OCI-LY7 (cell line): ENCODE measurements at regions not wholly inside any gene's neighbourhood (a gene's known extent, or its start where the extent isn't known, plus 50 kb on each side); places are given as distances from the start of the nearest gene placed in this dataset.

Source experiments
- BruUV-seq: library from RNA; stranded (reverse); fragments of 400-500 nt; replicated peaks from 2 replicates; lab custom pipeline; 2021; lab: Mats Ljungman, UMichigan
- CTCF ChIA-PET: fragments of 300-600 bp; sonication (Branson Sonifier 250); formaldehyde crosslinking; loops from one replicate; lab custom pipeline; 2022; ENCODE audit warnings: antibody characterized with exemption; ENCODE audit not compliant: unreplicated experiment; lab: Charles Lee
- POLR2A ChIA-PET: fragments of 300-600 bp; sonication (Branson Sonifier 250); formaldehyde crosslinking; loops from one replicate; lab custom pipeline; 2022; ENCODE audit warnings: antibody characterized with exemption; lab: Charles Lee
- DNase-seq: peaks from one replicate; pipeline ENCODE4 v3.0.0-alpha.2; 2015; ENCODE audit warnings: low spot score
- H2AFZ ChIP-seq: fragments of 200-600 bp; sonication (generic), shearing (Covaris generic); 2 replicates; pipeline ENCODE4 v1.6.1; 2014; ENCODE audit warnings: mild to moderate bottlenecking, antibody characterized with exemption, low read length, moderate library complexity
- H3K27ac ChIP-seq: fragments of 200-600 bp; sonication (generic); 2 replicates; pipeline ENCODE4 v1.5.1; 2014; ENCODE audit warnings: mixed run types, low read depth, mild to moderate bottlenecking, moderate library complexity, low read length, inconsistent platforms; ENCODE audit not compliant: poor library complexity, severe bottlenecking
- H3K36me3 ChIP-seq: fragments of 200-600 bp; sonication (generic); 2 replicates; pipeline ENCODE4 v1.6.1; 2014; ENCODE audit warnings: mild to moderate bottlenecking, antibody characterized with exemption, low read length, moderate library complexity, mixed read lengths; ENCODE audit not compliant: insufficient read depth
- H3K4me1 ChIP-seq: fragments of 200-600 bp; sonication (generic); 2 replicates; pipeline ENCODE4 v1.5.1; 2014; ENCODE audit warnings: mild to moderate bottlenecking, low read length; ENCODE audit not compliant: insufficient read depth, poor library complexity, severe bottlenecking
- H3K4me2 ChIP-seq: fragments of 200-600 bp; sonication (generic); 2 replicates; pipeline ENCODE4 v1.6.1; 2014; ENCODE audit warnings: mild to moderate bottlenecking, low read length
- H3K4me3 ChIP-seq: fragments of 200-600 bp; sonication (generic); 2 replicates; pipeline ENCODE4 v1.5.1; 2014; ENCODE audit warnings: mild to moderate bottlenecking, low read depth, low read length; ENCODE audit not compliant: poor library complexity, severe bottlenecking
- H3K79me2 ChIP-seq: fragments of 200-600 bp; sonication (generic); 2 replicates; pipeline ENCODE4 v1.6.1; 2016; ENCODE audit warnings: low read depth, mild to moderate bottlenecking, low read length, moderate library complexity, mixed read lengths; ENCODE audit not compliant: insufficient read depth
- H3K9me2 ChIP-seq: fragments of 200-600 bp; sonication (generic); 2 replicates; pipeline ENCODE4 v1.6.1; 2016; ENCODE audit warnings: mild to moderate bottlenecking, low read length, mixed read lengths; ENCODE audit not compliant: insufficient read depth
- H3K9me3 ChIP-seq: fragments of 200-600 bp; sonication (generic); 2 replicates; pipeline ENCODE4 v1.6.1; 2014; ENCODE audit warnings: mild to moderate bottlenecking, mixed run types, low read length, mixed read lengths
- H4K20me1 ChIP-seq: fragments of 200-600 bp; sonication (generic); 2 replicates; pipeline ENCODE4 v1.6.1; 2014; ENCODE audit warnings: mild to moderate bottlenecking, antibody characterized with exemption, low read length, moderate library complexity, mixed read lengths; ENCODE audit not compliant: insufficient read depth
- CTCF ChIP-seq: fragments of 200-600 bp; sonication (generic); conservative IDR thresholded peaks from 2 replicates; pipeline ENCODE4 v1.5.1; 2014; ENCODE audit warnings: mild to moderate bottlenecking, antibody characterized with exemption, low read length, moderate library complexity, mixed read lengths
- EZH2phosphoT487 ChIP-seq: fragments of 200-600 bp; sonication (generic); IDR thresholded peaks from 2 replicates; pipeline ENCODE4 v1.6.1; 2018; ENCODE audit warnings: low read depth, borderline replicate concordance, mild to moderate bottlenecking, mixed run types, antibody characterized with exemption, low read length, moderate library complexity, mixed read lengths
- intact Hi-C: fragments of 100-400 bp; cut with micrococcal nuclease; formaldehyde crosslinking; loops from one replicate; pipeline ENCODE4 v1.10.0; 2022; ENCODE audit not compliant: unreplicated experiment

DNA sequence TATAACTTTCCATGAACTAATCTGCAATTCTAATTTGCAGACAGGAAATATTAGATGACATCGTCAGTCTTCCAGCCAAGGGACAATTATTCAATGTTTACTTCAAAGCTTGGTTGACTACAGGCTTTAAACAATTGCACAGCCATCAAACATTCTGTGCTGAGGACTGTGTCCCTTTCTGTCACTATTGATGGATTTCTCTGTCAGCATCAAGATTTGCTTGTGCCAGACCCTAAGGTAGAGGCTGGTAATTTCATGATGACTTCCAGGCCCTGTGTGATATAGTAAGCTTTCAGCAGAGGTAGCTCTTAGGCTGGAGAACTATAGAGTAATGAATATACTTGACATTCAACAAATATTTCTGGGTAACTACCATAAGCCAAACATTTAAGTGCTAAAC lies 229.3 kb upstream of the ACTBL2 start:
- ChIA-PET CTCF (no interaction called here), POLR2A (interaction anchor here (0.5 kb wide), 1 partner anchor 15 kb away, joined by 8 read pairs; no protein-coding TSS in a partner anchor)
- H3K4me2 ChIP-seq: no peak overlapping the region
- H4K20me1 ChIP-seq: no peaks in the 10 kb centered on the region
- H3K36me3 ChIP-seq: no peaks in the 10 kb centered on the region
- H3K27ac ChIP-seq: no peak overlapping the region
- H2AFZ ChIP-seq: no peak overlapping the region
- no peak for DNase-seq
- H3K4me1 ChIP-seq: no peaks in the 10 kb centered on the region
- TF ChIP-seq EZH2phosphoT487: no peak
- no peak for TF ChIP-seq CTCF
- BruUV-seq: no TSS peak
- H3K79me2 ChIP-seq: no peaks in the 10 kb centered on the region
- no peaks in the 10 kb centered on the region for H3K9me2 ChIP-seq
- no peak overlapping the region for H3K4me3 ChIP-seq
- no peaks in the 10 kb centered on the region for H3K9me3 ChIP-seq
- intact Hi-C loops: no loop called here

DNA sequence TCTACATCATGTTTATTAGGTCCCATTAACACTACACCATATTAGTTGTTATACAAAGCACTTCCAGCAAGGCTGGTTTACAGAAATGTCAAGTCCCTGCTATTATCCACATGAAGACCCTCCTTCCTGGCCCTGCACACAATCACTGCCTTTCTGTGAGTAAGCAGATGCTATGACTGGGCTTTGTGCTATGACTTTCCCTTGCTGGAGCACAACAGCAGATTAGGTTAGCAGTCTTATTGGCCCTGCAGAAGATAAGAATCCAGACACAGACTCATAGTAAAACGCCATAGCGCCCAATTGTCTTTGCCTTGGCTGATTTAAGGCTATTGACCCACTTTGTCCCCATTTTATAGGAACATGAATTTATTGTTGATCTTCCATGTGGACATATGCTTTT lies 228.9 kb upstream of the ACTBL2 start:
- no peak overlapping the region for H2AFZ ChIP-seq
- no TSS peak for BruUV-seq
- no peak overlapping the region for H3K4me3 ChIP-seq
- H3K9me3 ChIP-seq: no peaks in the 10 kb centered on the region
- no peaks in the 10 kb centered on the region for H3K79me2 ChIP-seq
- H3K36me3 ChIP-seq: no peaks in the 10 kb centered on the region
- POLR2A ChIA-PET: interaction anchor here (1.3 kb wide), 1 partner anchor 9 kb away, joined by 6 read pairs; no protein-coding TSS in a partner anchor
- CTCF ChIA-PET: no interaction called here
- H3K27ac ChIP-seq: no peak overlapping the region
- no peak for TF ChIP-seq EZH2phosphoT487
- no peak for TF ChIP-seq CTCF
- no peak for DNase-seq
- intact Hi-C loops: no loop called here
- H3K4me1 ChIP-seq: no peaks in the 10 kb centered on the region
- no peak overlapping the region for H3K4me2 ChIP-seq
- H3K9me2 ChIP-seq: no peaks in the 10 kb centered on the region
- no peaks in the 10 kb centered on the region for H4K20me1 ChIP-seq

- POLR2A ChIA-PET: interaction anchor here (0.7 to 1.3 kb wide), 2 partner anchors 11 to 49 kb away, joined by 3 to 6 read pairs; no protein-coding TSS in a partner anchor
- intact Hi-C loops: no loop called here
These were observed 227.5 kb upstream of the ACTBL2 start for GRCh38 chr5:57710126-57710525.

More at GRCh38 chr5:57710126-57710525, 227.5 kb upstream of the ACTBL2 start:
- no peak overlapping the region for H3K4me2 ChIP-seq
- no peak overlapping the region for H3K4me3 ChIP-seq
- no peaks in the 10 kb centered on the region for H3K9me3 ChIP-seq
- BruUV-seq: no TSS peak
- no peak overlapping the region for H2AFZ ChIP-seq
- H3K36me3 ChIP-seq: no peaks in the 10 kb centered on the region
- H3K9me2 ChIP-seq: no peaks in the 10 kb centered on the region
- CTCF ChIA-PET: no interaction called here
- H4K20me1 ChIP-seq: no peaks in the 10 kb centered on the region
- TF ChIP-seq EZH2phosphoT487 (no peak), CTCF (no peak)
- DNase-seq: no peak
- no peaks in the 10 kb centered on the region for H3K79me2 ChIP-seq
- no peaks in the 10 kb centered on the region for H3K4me1 ChIP-seq
- H3K27ac ChIP-seq: no peak overlapping the region
